ENCODE measurements at regions not wholly inside any gene's neighbourhood (a gene's known extent, or its start where the extent isn't known, plus 50 kb on each side); places are given as distances from the start of the nearest gene placed in this dataset.

DNA sequence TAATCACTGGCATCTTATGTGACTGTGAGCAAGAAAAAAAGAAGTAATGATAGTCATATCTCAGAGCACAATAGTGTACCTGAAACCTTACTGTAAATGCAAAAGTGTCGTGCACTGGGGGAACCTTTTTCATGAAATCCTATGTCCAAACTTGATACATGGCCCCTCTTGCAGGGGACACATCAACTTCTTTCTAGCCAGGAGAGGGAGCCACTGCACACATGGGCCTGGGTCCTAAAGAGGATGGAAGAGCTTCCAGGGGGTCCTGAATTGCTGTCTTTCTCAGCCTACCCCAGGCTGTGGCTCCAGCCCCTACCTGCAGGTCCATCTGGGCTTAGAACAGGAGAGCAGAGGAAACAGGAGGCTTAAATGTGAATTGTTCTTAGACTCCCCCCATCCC, 165.7 kb downstream of the SOD2 start:
- TF ChIP-seq, protein P1, sequence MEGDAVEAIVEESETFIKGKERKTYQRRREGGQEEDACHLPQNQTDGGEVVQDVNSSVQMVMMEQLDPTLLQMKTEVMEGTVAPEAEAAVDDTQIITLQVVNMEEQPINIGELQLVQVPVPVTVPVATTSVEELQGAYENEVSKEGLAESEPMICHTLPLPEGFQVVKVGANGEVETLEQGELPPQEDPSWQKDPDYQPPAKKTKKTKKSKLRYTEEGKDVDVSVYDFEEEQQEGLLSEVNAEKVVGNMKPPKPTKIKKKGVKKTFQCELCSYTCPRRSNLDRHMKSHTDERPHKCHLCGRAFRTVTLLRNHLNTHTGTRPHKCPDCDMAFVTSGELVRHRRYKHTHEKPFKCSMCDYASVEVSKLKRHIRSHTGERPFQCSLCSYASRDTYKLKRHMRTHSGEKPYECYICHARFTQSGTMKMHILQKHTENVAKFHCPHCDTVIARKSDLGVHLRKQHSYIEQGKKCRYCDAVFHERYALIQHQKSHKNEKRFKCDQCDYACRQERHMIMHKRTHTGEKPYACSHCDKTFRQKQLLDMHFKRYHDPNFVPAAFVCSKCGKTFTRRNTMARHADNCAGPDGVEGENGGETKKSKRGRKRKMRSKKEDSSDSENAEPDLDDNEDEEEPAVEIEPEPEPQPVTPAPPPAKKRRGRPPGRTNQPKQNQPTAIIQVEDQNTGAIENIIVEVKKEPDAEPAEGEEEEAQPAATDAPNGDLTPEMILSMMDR (IDR thresholded peaks at IDR 0.05; ENCODE audit: insufficient read depth, low read length, poor library complexity, severe bottlenecking), result no peak
- TF ChIP-seq EZH2phosphoT487 (conservative IDR thresholded peaks at IDR 0.05; ENCODE audit: low read length), result no peak

Measured in SU-DHL-6 (cell line).